Ascending aorta (tissue), 2 donors: ENCODE measurements at regions not wholly inside any gene's neighbourhood (a gene's known extent, or its start where the extent isn't known, plus 50 kb on each side); places are given as distances from the start of the nearest gene placed in this dataset.
A peak's percentile ranks its signal among the peaks of the same experiment; 100 is the strongest.

Source experiments
- DNase-seq, 2 donors: peaks; one replicate each; pipeline ENCODE4 v3.0.0-alpha.2; 2019; ENCODE audit warnings: low spot score in 2 of 2
- H3K27ac ChIP-seq, 2 donors: fragments of 200-600 bp; sonication (generic); one replicate each; pipeline ENCODE4 v1.5.1; 2016 to 2017; ENCODE audit warnings: mild to moderate bottlenecking in 1 of 2
- H3K27me3 ChIP-seq: fragments of 200-600 bp; sonication (generic); one replicate; pipeline ENCODE4 v1.5.1; 2017
- H3K36me3 ChIP-seq, 2 donors: fragments of 200-600 bp; sonication (generic); one replicate each; pipeline ENCODE4 v1.5.1; 2016
- H3K4me1 ChIP-seq, 2 donors: fragments of 200-600 bp; sonication (generic); one replicate each; pipeline ENCODE4 v1.5.1; 2016 to 2017; ENCODE audit warnings: mild to moderate bottlenecking in 1 of 2
- H3K4me3 ChIP-seq, 2 donors: fragments of 200-600 bp; sonication (generic); one replicate each; pipeline ENCODE4 v1.5.1; 2016 to 2017; ENCODE audit warnings: mild to moderate bottlenecking in 1 of 2
- H3K9me3 ChIP-seq, 2 donors: fragments of 200-600 bp; sonication (generic); one replicate each; pipeline ENCODE4 v1.5.1; 2016
- CTCF ChIP-seq, 3 experiments: fragments of 200-600 bp in 2 of 3; fragments of 450-650 bp in 1 of 3; sonication (generic) in 2 of 3; IDR thresholded peaks; one replicate each; pipeline ENCODE4 v1.5.1; 2016 to 2019; ENCODE audit warnings: antibody characterized with exemption in 3 of 3, mild to moderate bottlenecking in 1 of 3, moderate library complexity in 1 of 3
- intact Hi-C: fragments of 100-400 bp; cut with DNase I; formaldehyde crosslinking; loops from one replicate; pipeline ENCODE4 v1.15.1; 2023

DNA sequence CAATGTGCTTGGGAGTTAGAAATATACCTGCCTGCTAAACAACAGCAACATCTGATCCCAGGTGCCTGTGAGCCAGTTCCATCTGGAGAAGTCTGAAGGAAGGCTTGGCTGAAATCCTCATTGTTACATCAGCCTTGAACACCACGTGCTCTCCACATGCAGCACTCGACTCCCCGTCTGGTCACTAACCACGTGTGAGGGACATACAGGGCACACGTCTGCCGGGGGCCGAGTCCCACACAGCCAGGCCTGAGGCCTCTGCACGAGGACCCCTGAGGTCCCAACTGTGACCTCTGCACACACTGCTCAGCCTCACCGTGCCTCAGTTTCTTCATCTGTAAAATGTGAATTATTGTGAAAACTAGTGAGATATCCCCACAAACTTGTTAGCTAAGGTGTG, 236.5 kb upstream of the SALL3 start:
- DNase-seq = peak in 1 of 2 donors; percentile 45
- Histone ChIP-seq H3K4me3 (no peak overlapping the region), H3K36me3 (no peaks in the 10 kb centered on the region), H3K27ac (no peak overlapping the region), H3K27me3 (no peaks in the 10 kb centered on the region), H3K4me1 (no peaks in the 10 kb centered on the region), H3K9me3 (no peaks in the 10 kb centered on the region)
- TF ChIP-seq CTCF (IDR thresholded peaks at IDR 0.05) = no peak
- intact Hi-C loops = no loop called here

DNA sequence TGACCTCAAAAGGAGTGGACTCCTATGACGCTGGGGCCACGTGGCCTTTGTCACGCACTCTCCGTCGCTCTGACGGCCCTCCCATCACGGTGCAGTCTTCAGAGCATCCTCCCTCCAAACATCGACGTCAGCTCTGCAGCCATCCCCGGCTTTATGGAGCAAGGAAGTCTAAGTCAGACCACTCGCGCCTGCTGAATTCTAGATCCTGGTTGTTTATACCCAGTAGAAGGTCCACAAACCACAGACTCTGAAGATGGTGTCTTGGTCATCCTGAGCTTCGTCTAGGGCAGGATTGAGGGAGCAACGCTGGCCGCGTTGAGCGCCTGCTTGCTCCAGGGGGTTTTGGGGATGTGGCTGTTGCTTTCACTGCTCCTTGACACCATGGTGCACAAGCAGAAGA, 228.0 kb upstream of the SALL3 start:
- H3K27ac ChIP-seq = no peak overlapping the region
- H3K27me3 ChIP-seq = no peaks in the 10 kb centered on the region
- TF ChIP-seq CTCF (IDR thresholded peaks at IDR 0.05) = no peak
- no peaks in the 10 kb centered on the region for H3K36me3 ChIP-seq
- H3K4me1 ChIP-seq = no peaks in the 10 kb centered on the region
- no peaks in the 10 kb centered on the region for H3K9me3 ChIP-seq
- no peak overlapping the region for H3K4me3 ChIP-seq
- DNase-seq = no peak
- intact Hi-C loops = no loop called here

DNA sequence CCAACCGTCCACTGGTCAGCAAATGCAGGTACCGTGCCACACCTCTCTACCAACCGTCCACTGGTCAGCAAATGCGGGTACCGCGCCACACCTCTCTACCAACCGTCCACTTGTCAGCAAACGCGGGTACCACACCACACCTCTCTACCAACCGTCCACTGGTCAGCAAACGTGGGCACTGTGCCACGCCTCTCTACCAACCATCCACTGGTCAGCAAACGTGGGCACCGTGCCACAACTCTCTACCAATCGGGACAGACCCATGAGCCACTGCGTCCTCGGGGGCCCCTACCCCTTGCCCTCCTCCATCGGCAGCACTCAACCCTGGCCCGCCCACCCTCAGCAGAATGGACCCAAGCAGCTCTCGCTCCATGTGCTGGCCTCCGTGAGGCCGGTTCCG, 226.4 kb upstream of the SALL3 start:
- H3K9me3 ChIP-seq = no peaks in the 10 kb centered on the region
- TF ChIP-seq CTCF (IDR thresholded peaks at IDR 0.05) = no peak
- intact Hi-C loops = no loop called here
- no peaks in the 10 kb centered on the region for H3K36me3 ChIP-seq
- no peak overlapping the region for H3K4me3 ChIP-seq
- no peaks in the 10 kb centered on the region for H3K27me3 ChIP-seq
- H3K27ac ChIP-seq = no peak overlapping the region
- DNase-seq = no peak
- H3K4me1 ChIP-seq = no peaks in the 10 kb centered on the region

GRCh38 chr18:78754311-78755043, 225.1 kb upstream of the SALL3 start:
- no peak for DNase-seq
- intact Hi-C loops = no loop called here
- no peak for TF ChIP-seq CTCF (IDR thresholded peaks at IDR 0.05)

GRCh38 chr18:78757014-78757413, 222.6 kb upstream of the SALL3 start:
- Histone ChIP-seq H3K27me3 (no peaks in the 10 kb centered on the region), H3K4me1 (no peaks in the 10 kb centered on the region), H3K27ac (no peak overlapping the region), H3K36me3 (no peaks in the 10 kb centered on the region), H3K9me3 (no peaks in the 10 kb centered on the region), H3K4me3 (no peak overlapping the region)
- intact Hi-C loops = no loop called here
- no peak for DNase-seq
- no peak for TF ChIP-seq CTCF (IDR thresholded peaks at IDR 0.05)

More at GRCh38 chr18:78754311-78755043, 225.1 kb upstream of the SALL3 start:
- H3K27ac ChIP-seq = no peak overlapping the region
- no peaks in the 10 kb centered on the region for H3K9me3 ChIP-seq
- no peak overlapping the region for H3K4me3 ChIP-seq
- no peaks in the 10 kb centered on the region for H3K27me3 ChIP-seq
- no peaks in the 10 kb centered on the region for H3K36me3 ChIP-seq
- no peaks in the 10 kb centered on the region for H3K4me1 ChIP-seq

DNA sequence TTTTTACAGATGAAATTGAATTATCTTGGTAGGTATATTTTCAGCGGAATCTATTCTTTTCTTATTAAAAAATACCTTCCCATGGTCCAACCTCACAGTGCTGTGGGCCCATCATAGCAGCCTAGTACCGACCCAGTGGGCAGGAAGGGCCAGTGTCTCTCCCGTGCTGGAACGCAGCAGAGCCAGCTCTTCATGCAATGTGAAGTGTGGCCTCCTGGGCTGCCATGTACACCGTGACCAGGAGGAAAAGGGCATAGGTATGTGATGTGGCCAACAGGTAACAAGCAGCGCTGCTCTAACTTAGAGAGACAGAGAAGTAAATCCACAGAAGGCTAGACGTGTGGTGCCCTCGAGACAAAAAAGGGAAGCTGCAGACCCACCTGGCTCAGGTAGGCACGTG, 221.1 kb upstream of the SALL3 start:
- no peak for TF ChIP-seq CTCF (IDR thresholded peaks at IDR 0.05)
- Histone ChIP-seq H3K4me1 (no peaks in the 10 kb centered on the region), H3K36me3 (no peaks in the 10 kb centered on the region), H3K9me3 (no peaks in the 10 kb centered on the region), H3K27me3 (no peaks in the 10 kb centered on the region), H3K4me3 (no peak overlapping the region), H3K27ac (no peak overlapping the region)
- intact Hi-C loops = no loop called here
- no peak for DNase-seq
